ENCODE measurements at regions not wholly inside any gene's neighbourhood (a gene's known extent, or its start where the extent isn't known, plus 50 kb on each side); places are given as distances from the start of the nearest gene placed in this dataset.

DNA sequence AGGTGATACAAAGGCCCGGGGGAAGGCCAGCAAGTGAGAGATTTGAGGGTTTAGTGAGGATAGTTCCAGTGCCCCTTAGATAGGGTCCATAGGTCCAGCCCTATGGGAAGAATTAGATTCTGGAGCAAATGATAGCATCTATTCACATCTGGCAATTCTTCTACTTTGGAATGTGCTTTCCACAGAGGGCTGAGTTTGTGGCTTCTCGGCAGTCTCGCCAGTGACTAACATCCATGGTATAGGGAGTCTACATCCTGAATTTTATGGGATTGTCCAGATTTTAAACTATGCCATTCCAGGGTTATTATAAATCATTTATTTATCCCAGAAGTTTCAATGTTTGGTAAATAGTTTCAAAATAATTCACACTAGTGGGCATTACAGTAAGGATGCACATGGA, 207.3 kb upstream of the ADO start (continued):
- TF ChIP-seq, protein P1, sequence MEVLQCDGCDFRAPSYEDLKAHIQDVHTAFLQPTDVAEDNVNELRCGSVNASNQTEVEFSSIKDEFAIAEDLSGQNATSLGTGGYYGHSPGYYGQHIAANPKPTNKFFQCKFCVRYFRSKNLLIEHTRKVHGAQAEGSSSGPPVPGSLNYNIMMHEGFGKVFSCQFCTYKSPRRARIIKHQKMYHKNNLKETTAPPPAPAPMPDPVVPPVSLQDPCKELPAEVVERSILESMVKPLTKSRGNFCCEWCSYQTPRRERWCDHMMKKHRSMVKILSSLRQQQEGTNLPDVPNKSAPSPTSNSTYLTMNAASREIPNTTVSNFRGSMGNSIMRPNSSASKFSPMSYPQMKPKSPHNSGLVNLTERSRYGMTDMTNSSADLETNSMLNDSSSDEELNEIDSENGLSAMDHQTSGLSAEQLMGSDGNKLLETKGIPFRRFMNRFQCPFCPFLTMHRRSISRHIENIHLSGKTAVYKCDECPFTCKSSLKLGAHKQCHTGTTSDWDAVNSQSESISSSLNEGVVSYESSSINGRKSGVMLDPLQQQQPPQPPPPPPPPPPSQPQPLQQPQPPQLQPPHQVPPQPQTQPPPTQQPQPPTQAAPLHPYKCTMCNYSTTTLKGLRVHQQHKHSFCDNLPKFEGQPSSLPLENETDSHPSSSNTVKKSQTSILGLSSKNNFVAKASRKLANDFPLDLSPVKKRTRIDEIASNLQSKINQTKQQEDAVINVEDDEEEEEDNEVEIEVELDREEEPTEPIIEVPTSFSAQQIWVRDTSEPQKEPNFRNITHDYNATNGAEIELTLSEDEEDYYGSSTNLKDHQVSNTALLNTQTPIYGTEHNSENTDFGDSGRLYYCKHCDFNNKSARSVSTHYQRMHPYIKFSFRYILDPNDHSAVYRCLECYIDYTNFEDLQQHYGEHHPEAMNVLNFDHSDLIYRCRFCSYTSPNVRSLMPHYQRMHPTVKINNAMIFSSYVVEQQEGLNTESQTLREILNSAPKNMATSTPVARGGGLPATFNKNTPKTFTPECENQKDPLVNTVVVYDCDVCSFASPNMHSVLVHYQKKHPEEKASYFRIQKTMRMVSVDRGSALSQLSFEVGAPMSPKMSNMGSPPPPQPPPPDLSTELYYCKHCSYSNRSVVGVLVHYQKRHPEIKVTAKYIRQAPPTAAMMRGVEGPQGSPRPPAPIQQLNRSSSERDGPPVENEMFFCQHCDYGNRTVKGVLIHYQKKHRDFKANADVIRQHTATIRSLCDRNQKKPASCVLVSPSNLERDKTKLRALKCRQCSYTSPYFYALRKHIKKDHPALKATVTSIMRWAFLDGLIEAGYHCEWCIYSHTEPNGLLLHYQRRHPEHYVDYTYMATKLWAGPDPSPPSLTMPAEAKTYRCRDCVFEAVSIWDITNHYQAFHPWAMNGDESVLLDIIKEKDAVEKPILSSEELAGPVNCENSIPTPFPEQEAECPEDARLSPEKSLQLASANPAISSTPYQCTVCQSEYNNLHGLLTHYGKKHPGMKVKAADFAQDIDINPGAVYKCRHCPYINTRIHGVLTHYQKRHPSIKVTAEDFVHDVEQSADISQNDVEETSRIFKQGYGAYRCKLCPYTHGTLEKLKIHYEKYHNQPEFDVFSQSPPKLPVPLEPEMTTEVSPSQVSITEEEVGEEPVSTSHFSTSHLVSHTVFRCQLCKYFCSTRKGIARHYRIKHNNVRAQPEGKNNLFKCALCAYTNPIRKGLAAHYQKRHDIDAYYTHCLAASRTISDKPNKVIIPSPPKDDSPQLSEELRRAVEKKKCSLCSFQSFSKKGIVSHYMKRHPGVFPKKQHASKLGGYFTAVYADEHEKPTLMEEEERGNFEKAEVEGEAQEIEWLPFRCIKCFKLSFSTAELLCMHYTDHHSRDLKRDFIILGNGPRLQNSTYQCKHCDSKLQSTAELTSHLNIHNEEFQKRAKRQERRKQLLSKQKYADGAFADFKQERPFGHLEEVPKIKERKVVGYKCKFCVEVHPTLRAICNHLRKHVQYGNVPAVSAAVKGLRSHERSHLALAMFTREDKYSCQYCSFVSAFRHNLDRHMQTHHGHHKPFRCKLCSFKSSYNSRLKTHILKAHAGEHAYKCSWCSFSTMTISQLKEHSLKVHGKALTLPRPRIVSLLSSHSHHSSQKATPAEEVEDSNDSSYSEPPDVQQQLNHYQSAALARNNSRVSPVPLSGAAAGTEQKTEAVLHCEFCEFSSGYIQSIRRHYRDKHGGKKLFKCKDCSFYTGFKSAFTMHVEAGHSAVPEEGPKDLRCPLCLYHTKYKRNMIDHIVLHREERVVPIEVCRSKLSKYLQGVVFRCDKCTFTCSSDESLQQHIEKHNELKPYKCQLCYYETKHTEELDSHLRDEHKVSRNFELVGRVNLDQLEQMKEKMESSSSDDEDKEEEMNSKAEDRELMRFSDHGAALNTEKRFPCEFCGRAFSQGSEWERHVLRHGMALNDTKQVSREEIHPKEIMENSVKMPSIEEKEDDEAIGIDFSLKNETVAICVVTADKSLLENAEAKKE (CRISPR knock-in tag; IDR thresholded peaks at IDR 0.05) = no peak
- TF ChIP-seq NANOG (IDR thresholded peaks at IDR 0.05; ENCODE audit: borderline replicate concordance) (no peak), ZNF331 (CRISPR knock-in tag; IDR thresholded peaks at IDR 0.05; ENCODE audit: low read depth) (no peak), JUNB (IDR thresholded peaks at IDR 0.05; ENCODE audit: unreplicated experiment) (no peak), EZH2 (IDR thresholded peaks at IDR 0.05; ENCODE audit: low read depth, unreplicated experiment) (no peak), ZNF114 (CRISPR knock-in tag; IDR thresholded peaks at IDR 0.05) (no peak), STAT1 (IDR thresholded peaks at IDR 0.05; ENCODE audit: unreplicated experiment) (no peak)
- TF ChIP-seq, protein P2, sequence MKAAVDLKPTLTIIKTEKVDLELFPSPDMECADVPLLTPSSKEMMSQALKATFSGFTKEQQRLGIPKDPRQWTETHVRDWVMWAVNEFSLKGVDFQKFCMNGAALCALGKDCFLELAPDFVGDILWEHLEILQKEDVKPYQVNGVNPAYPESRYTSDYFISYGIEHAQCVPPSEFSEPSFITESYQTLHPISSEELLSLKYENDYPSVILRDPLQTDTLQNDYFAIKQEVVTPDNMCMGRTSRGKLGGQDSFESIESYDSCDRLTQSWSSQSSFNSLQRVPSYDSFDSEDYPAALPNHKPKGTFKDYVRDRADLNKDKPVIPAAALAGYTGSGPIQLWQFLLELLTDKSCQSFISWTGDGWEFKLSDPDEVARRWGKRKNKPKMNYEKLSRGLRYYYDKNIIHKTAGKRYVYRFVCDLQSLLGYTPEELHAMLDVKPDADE (IDR thresholded peaks at IDR 0.05) = no peak

DNA sequence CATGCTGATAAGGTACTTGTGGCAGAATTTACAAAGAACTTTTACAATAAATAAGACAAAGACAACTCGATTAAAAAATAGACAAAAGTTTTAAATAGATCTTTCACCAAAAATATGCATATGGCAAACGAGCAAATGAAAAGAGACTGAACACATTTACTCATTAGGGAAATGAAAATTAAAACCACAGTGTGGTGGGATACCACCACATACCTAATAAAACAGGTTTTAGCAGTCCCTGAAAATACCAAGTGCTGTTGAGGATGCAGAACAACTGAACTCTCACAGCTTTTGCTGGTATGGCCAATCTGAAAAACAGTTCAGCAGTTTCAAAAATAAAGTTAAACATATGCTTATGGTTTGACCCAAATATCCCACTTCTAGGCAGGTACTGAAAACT, 205.4 kb upstream of the ADO start:
- DNase-seq (ENCODE audit: low spot score) = no peak
- Mint-ChIP-seq H3K36me3 (ENCODE audit: low read depth) (no peaks in the 10 kb centered on the region), H3K9me3 (peaks cover 8% of the 10 kb centered on the region; the same call in 2 of the 3 replicates)

More for the DNA sequence above, 205.4 kb upstream of the ADO start:
- Histone ChIP-seq H3K4me3 (no peak overlapping the region), H3K36me3 (ENCODE audit: insufficient read depth) (no peaks in the 10 kb centered on the region), H3K27ac (ENCODE audit: low read depth) (no peak overlapping the region), H3K9me2 (ENCODE audit: insufficient read depth) (no peaks in the 10 kb centered on the region), H3K27me3 (ENCODE audit: insufficient read depth) (no peaks in the 10 kb centered on the region), H3F3A (replicated peaks; ENCODE audit: low read depth) (no peaks in the 10 kb centered on the region), H2AFZ (no peak overlapping the region), H3K4me2 (no peak overlapping the region), H3K4me1 (ENCODE audit: insufficient read depth) (no peaks in the 10 kb centered on the region), H3K79me2 (replicated peaks; ENCODE audit: insufficient read depth) (no peaks in the 10 kb centered on the region), H4K20me1 (replicated peaks; ENCODE audit: insufficient read depth) (no peaks in the 10 kb centered on the region)
- Mint-ChIP-seq H3K4me1 (peaks cover under 1% of the 10 kb centered on the region; the same call in 1 of the 3 replicates), H3K27me3 (ENCODE audit: insufficient read depth, low read depth, poor library complexity) (peaks cover 2% of the 10 kb centered on the region), H3K27ac (no peak overlapping the region), H3K4me3 (no peak overlapping the region)
- TF ChIP-seq REST (IDR thresholded peaks at IDR 0.05; ENCODE audit: unreplicated experiment) = no peak
- TF ChIP-seq JUNB (IDR thresholded peaks at IDR 0.05; ENCODE audit: unreplicated experiment) = no peak
- no peak for TF ChIP-seq CTCF (conservative IDR thresholded peaks at IDR 0.05; ENCODE audit: low read depth in 2 of 2)
- no peak for ATAC-seq
